ENCODE measurements at regions not wholly inside any gene's neighbourhood (a gene's known extent, or its start where the extent isn't known, plus 50 kb on each side); places are given as distances from the start of the nearest gene placed in this dataset.

DNA sequence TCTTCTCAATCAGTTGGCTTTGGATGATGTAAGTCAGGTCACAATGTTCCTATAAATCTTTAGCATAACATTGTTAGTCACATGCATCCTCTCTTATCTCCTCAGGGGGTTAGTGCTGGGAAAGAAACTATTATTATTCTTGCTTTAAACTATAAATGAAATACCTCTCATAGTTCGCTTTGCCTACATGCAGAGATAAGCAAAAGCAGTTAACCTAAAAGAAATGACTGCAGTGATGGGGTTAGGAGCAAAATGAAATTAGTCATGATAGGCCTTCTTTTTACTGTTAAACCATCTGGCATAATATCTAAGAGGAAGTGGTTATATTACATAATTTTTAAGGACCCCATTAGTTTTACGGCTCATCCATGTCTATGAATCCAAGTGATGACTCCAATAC, 91.7 kb upstream of the IGSF10 start:
- Histone ChIP-seq H3K4me3 (ENCODE audit: low read length) (no peak overlapping the region), H3K27me3 (ENCODE audit: insufficient read depth, low read length, poor library complexity) (no peaks in the 10 kb centered on the region), H3K56ac (ENCODE audit: low read length) (no peak overlapping the region), H3K4me1 (ENCODE audit: control insufficient read depth, low read depth, low read length) (no peaks in the 10 kb centered on the region), H3K4me2 (ENCODE audit: low read length) (no peak overlapping the region), H2BK15ac (replicated peaks; ENCODE audit: low read depth) (no peak overlapping the region), H3K18ac (ENCODE audit: low read length) (no peak overlapping the region), H4K5ac (ENCODE audit: low read length) (no peak overlapping the region), H2BK120ac (ENCODE audit: low read depth, low read length) (no peak overlapping the region), H4K8ac (ENCODE audit: low read depth, low read length) (no peak overlapping the region), H2BK5ac (ENCODE audit: low read length) (no peak overlapping the region), H3K27ac (ENCODE audit: low read depth, low read length) (no peak overlapping the region), H3K9ac (ENCODE audit: low read length) (no peak overlapping the region), H3K79me2 (ENCODE audit: control insufficient read depth, insufficient read depth, low read length) (no peaks in the 10 kb centered on the region), H3K36me3 (ENCODE audit: control insufficient read depth, insufficient read depth, low read length) (no peaks in the 10 kb centered on the region), H3K79me1 (ENCODE audit: low read length) (no peaks in the 10 kb centered on the region), H3K23ac (ENCODE audit: low read length) (no peak overlapping the region), H3K4ac (ENCODE audit: low read depth, low read length) (no peak overlapping the region), H2AK5ac (ENCODE audit: low read length) (no peak overlapping the region)
- WGBS (ENCODE audit: extremely low coverage, insufficient coverage, low lambda C conversion rate) = no CpG with 5 or more reads among the region's 2 CpGs
- no peak for DNase-seq

DNA sequence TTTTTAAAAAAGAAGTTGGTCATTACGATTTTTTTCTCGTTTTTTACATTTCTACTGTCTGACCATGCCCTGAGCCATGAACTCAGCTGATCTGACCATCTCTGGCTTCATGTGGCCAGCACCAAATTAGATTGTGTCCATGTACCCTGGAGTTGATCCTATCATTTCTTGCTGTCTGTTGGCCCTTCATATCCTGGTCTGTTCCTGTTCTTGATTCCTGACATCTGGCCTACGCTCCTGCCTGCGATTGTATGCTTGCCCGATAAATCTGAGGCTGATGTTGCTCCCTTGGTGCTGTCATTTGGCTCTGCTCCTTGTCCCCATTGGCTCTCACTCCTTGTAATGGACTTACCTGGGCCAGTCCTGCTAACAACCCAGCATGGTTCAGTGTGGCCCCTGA, 89.8 kb upstream of the IGSF10 start:
- Histone ChIP-seq H3K9ac (ENCODE audit: low read length) (no peak overlapping the region), H4K5ac (ENCODE audit: low read length) (no peak overlapping the region), H3K79me2 (ENCODE audit: control insufficient read depth, insufficient read depth, low read length) (no peaks in the 10 kb centered on the region), H3K4me1 (ENCODE audit: control insufficient read depth, low read depth, low read length) (no peaks in the 10 kb centered on the region), H4K8ac (ENCODE audit: low read depth, low read length) (no peak overlapping the region), H3K4me2 (ENCODE audit: low read length) (no peak overlapping the region), H3K27ac (ENCODE audit: low read depth, low read length) (no peak overlapping the region), H3K4me3 (ENCODE audit: low read length) (no peak overlapping the region), H3K18ac (ENCODE audit: low read length) (no peak overlapping the region), H3K27me3 (ENCODE audit: insufficient read depth, low read length, poor library complexity) (no peaks in the 10 kb centered on the region), H2BK120ac (ENCODE audit: low read depth, low read length) (no peak overlapping the region), H3K79me1 (ENCODE audit: low read length) (no peaks in the 10 kb centered on the region), H2BK5ac (ENCODE audit: low read length) (no peak overlapping the region), H3K56ac (ENCODE audit: low read length) (no peak overlapping the region), H2AK5ac (ENCODE audit: low read length) (no peak overlapping the region), H2BK15ac (replicated peaks; ENCODE audit: low read depth) (no peak overlapping the region), H3K4ac (ENCODE audit: low read depth, low read length) (no peak overlapping the region), H3K23ac (ENCODE audit: low read length) (no peak overlapping the region), H3K36me3 (ENCODE audit: control insufficient read depth, insufficient read depth, low read length) (no peaks in the 10 kb centered on the region)
- no CpG with 5 or more reads among the region's 5 CpGs for WGBS (ENCODE audit: extremely low coverage, insufficient coverage, low lambda C conversion rate)
- no peak for DNase-seq

DNA sequence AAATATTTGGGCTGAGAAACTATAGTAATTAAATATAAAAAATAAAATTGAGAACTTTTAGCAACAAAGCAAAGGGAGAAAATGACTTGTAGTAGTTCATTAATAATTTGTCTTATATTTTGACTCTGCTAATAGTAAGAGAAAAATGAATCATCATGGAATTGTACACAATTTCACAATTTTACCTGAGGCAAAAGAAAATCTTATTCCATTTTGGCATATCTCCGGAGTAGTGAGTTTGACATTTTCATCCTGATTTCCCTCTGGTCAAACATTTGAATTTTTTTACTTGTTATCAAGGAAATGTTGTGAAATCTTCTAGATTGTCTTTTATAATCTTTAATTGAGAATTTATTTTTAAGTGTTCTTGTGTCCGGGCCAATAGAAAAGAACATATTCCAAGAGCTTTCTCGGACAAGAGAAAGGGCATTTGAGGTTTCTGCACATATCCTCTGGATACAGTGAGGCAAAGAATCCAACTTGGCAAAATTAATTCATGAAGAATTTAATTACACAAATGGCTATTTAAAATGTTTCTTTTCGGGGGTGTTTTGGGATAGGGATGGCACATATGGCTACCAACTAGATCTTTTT, 89.3 kb upstream of the IGSF10 start:
- Histone ChIP-seq H3K4me3 (ENCODE audit: low read length) (no peak overlapping the region), H4K5ac (ENCODE audit: low read length) (no peak overlapping the region), H3K36me3 (ENCODE audit: control insufficient read depth, insufficient read depth, low read length) (no peaks in the 10 kb centered on the region), H3K79me1 (ENCODE audit: low read length) (no peaks in the 10 kb centered on the region), H3K4ac (ENCODE audit: low read depth, low read length) (no peak overlapping the region), H2AK5ac (ENCODE audit: low read length) (no peak overlapping the region), H3K4me1 (ENCODE audit: control insufficient read depth, low read depth, low read length) (no peaks in the 10 kb centered on the region), H3K79me2 (ENCODE audit: control insufficient read depth, insufficient read depth, low read length) (no peaks in the 10 kb centered on the region), H2BK15ac (replicated peaks; ENCODE audit: low read depth) (no peak overlapping the region), H3K4me2 (ENCODE audit: low read length) (no peak overlapping the region), H3K27me3 (ENCODE audit: insufficient read depth, low read length, poor library complexity) (no peaks in the 10 kb centered on the region), H3K18ac (ENCODE audit: low read length) (no peak overlapping the region), H3K23ac (ENCODE audit: low read length) (no peak overlapping the region), H3K9ac (ENCODE audit: low read length) (no peak overlapping the region), H4K8ac (ENCODE audit: low read depth, low read length) (no peak overlapping the region), H2BK120ac (ENCODE audit: low read depth, low read length) (no peak overlapping the region), H3K27ac (ENCODE audit: low read depth, low read length) (no peak overlapping the region), H2BK5ac (ENCODE audit: low read length) (no peak overlapping the region), H3K56ac (ENCODE audit: low read length) (no peak overlapping the region)
- no peak for DNase-seq
- no CpG with 5 or more reads among the region's 4 CpGs for WGBS (ENCODE audit: extremely low coverage, insufficient coverage, low lambda C conversion rate)

DNA sequence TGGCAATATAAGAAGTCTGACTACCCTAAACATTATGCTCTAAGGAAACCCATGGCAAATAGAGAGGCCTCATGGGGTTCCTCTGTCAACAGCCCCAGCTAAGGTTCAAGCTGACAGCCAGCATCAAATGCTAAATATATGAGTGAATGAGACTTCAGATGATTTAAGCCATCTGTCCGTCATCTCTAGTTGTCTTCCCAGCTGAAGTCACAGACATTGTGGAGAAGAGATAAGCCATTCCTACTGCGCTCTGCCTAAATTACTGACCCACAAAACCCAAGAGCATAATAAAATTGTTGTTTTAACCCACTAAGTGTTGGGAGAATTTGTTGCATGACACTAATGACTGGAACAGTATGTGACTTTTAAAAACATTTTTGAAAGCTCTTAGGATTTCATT, 87.3 kb upstream of the IGSF10 start:
- H3K79me2 ChIP-seq (ENCODE audit: control insufficient read depth, insufficient read depth, low read length) = no peaks in the 10 kb centered on the region
- H3K79me1 ChIP-seq (ENCODE audit: low read length) = no peaks in the 10 kb centered on the region
- no peaks in the 10 kb centered on the region for H3K36me3 ChIP-seq (ENCODE audit: control insufficient read depth, insufficient read depth, low read length)
- no peak overlapping the region for H2BK120ac ChIP-seq (ENCODE audit: low read depth, low read length)
- H3K9ac ChIP-seq (ENCODE audit: low read length) = no peak overlapping the region
- H3K27ac ChIP-seq (ENCODE audit: low read depth, low read length) = no peak overlapping the region
- H3K4me2 ChIP-seq (ENCODE audit: low read length) = no peak overlapping the region
- no peak overlapping the region for H3K4me3 ChIP-seq (ENCODE audit: low read length)
- H3K18ac ChIP-seq (ENCODE audit: low read length) = no peak overlapping the region
- no CpG with 5 or more reads among the region's 2 CpGs for WGBS (ENCODE audit: extremely low coverage, insufficient coverage, low lambda C conversion rate)
- no peaks in the 10 kb centered on the region for H3K27me3 ChIP-seq (ENCODE audit: insufficient read depth, low read length, poor library complexity)
- DNase-seq = no peak
- no peak overlapping the region for H2BK15ac ChIP-seq (replicated peaks; ENCODE audit: low read depth)
- no peak overlapping the region for H3K23ac ChIP-seq (ENCODE audit: low read length)
- no peak overlapping the region for H3K56ac ChIP-seq (ENCODE audit: low read length)
- H3K4me1 ChIP-seq (ENCODE audit: control insufficient read depth, low read depth, low read length) = no peaks in the 10 kb centered on the region
- H3K4ac ChIP-seq (ENCODE audit: low read depth, low read length) = no peak overlapping the region
- H2AK5ac ChIP-seq (ENCODE audit: low read length) = no peak overlapping the region
- H2BK5ac ChIP-seq (ENCODE audit: low read length) = no peak overlapping the region
- H4K5ac ChIP-seq (ENCODE audit: low read length) = no peak overlapping the region
- H4K8ac ChIP-seq (ENCODE audit: low read depth, low read length) = no peak overlapping the region

DNA sequence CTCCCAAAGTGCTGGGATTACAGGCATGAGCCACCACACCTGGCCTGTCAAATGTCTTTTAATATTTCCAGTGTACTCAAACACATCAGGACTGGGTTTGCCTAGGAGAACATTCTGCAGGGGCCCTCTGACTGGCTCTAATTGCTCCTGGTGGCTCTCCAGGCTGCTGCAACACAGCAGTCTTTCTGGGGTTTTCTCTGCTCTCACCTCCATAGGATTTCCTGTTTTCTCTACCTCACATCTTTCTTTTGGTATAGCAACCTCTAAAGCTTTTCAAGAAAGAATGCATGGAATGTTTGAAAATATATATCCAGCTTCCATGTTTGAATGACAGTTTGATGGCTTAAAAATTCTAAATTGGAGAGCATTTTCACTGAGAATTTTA, 83.3 kb upstream of the IGSF10 start:
- Histone ChIP-seq H3K23ac (ENCODE audit: low read length) (no peak overlapping the region), H3K4me1 (ENCODE audit: control insufficient read depth, low read depth, low read length) (peaks cover under 1% of the 10 kb centered on the region), H3K36me3 (ENCODE audit: control insufficient read depth, insufficient read depth, low read length) (no peaks in the 10 kb centered on the region), H3K79me1 (ENCODE audit: low read length) (no peaks in the 10 kb centered on the region), H4K8ac (ENCODE audit: low read depth, low read length) (no peak overlapping the region), H2BK5ac (ENCODE audit: low read length) (no peak overlapping the region), H3K9ac (ENCODE audit: low read length) (no peak overlapping the region), H3K4me2 (ENCODE audit: low read length) (no peak overlapping the region), H3K4me3 (ENCODE audit: low read length) (no peak overlapping the region), H3K27me3 (ENCODE audit: insufficient read depth, low read length, poor library complexity) (no peaks in the 10 kb centered on the region), H3K79me2 (ENCODE audit: control insufficient read depth, insufficient read depth, low read length) (no peaks in the 10 kb centered on the region), H3K56ac (ENCODE audit: low read length) (no peak overlapping the region), H3K27ac (ENCODE audit: low read depth, low read length) (no peak overlapping the region), H3K4ac (ENCODE audit: low read depth, low read length) (no peak overlapping the region), H2BK15ac (replicated peaks; ENCODE audit: low read depth) (no peak overlapping the region), H3K18ac (ENCODE audit: low read length) (no peak overlapping the region), H2BK120ac (ENCODE audit: low read depth, low read length) (no peak overlapping the region), H2AK5ac (ENCODE audit: low read length) (no peak overlapping the region), H4K5ac (ENCODE audit: low read length) (no peak overlapping the region)
- DNase-seq = peak; percentile 40

DNA sequence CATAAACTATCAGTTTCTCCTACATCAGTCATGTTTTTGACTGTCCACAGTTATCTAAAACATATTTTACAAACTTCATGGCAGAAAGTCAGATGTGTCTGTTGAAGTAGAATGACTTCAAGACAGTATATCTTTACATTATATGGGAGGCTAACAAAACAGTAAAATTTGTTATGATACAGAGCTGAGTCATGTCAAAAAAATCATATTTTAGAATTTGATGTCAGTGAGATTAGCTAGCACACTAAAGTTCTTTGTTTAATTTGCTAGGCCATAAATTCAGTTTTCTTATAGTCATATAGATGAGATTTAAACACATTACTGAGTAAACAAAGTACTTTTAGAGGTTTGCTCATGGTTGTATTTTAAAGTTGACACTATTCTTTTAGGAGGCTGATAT, 80.3 kb upstream of the IGSF10 start:
- no peak overlapping the region for H2BK120ac ChIP-seq (ENCODE audit: low read depth, low read length)

More for the DNA sequence above, 80.3 kb upstream of the IGSF10 start:
- Histone ChIP-seq H3K27me3 (ENCODE audit: insufficient read depth, low read length, poor library complexity) (no peaks in the 10 kb centered on the region), H3K79me1 (ENCODE audit: low read length) (no peaks in the 10 kb centered on the region), H3K79me2 (ENCODE audit: control insufficient read depth, insufficient read depth, low read length) (no peaks in the 10 kb centered on the region), H3K18ac (ENCODE audit: low read length) (no peak overlapping the region), H3K4me2 (ENCODE audit: low read length) (no peak overlapping the region), H2BK15ac (replicated peaks; ENCODE audit: low read depth) (no peak overlapping the region), H2BK5ac (ENCODE audit: low read length) (no peak overlapping the region), H2AK5ac (ENCODE audit: low read length) (no peak overlapping the region), H3K23ac (ENCODE audit: low read length) (no peak overlapping the region), H3K27ac (ENCODE audit: low read depth, low read length) (no peak overlapping the region), H3K4ac (ENCODE audit: low read depth, low read length) (no peak overlapping the region), H3K9ac (ENCODE audit: low read length) (no peak overlapping the region), H4K8ac (ENCODE audit: low read depth, low read length) (no peak overlapping the region), H3K4me3 (ENCODE audit: low read length) (no peak overlapping the region), H4K5ac (ENCODE audit: low read length) (no peak overlapping the region), H3K56ac (ENCODE audit: low read length) (no peak overlapping the region), H3K36me3 (ENCODE audit: control insufficient read depth, insufficient read depth, low read length) (no peaks in the 10 kb centered on the region), H3K4me1 (ENCODE audit: control insufficient read depth, low read depth, low read length) (peaks cover 2% of the 10 kb centered on the region)
- no peak for DNase-seq
